NCI-H446 (cell line): ENCODE measurements at regions not wholly inside any gene's neighbourhood (a gene's known extent, or its start where the extent isn't known, plus 50 kb on each side); places are given as distances from the start of the nearest gene placed in this dataset.
"Not testable (repeated sequence)": the region's sequence is repeated elsewhere in the genome, so short reads cannot be mapped to it uniquely, and the experiment has no call there.

Experiments used
- DNase-seq, 2 experiments: peaks; one replicate each; lab custom pipeline; 2025; lab: John Stamatoyannopoulos, UW

DNA sequence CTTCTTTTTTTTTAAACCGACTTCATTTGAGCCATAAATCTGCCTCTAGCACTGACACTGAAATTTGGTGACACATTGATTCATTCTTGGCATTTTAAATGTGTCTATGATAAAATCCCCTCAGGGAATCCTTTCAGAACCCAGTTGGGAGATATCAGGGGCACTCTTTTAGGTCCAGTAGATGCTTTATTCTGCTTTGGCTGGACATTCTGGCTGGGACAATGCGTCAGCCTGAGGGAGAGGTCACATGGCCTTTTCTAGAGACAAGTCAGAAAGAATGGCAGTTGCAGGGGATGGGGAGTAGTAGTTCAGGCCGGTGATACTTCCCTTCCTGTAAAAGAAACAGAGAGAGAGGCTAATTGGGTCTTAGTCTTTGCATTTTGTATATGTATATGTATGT is 63.1 kb downstream of the TRIM43 start:
- not testable (repeated sequence) for DNase-seq

DNA sequence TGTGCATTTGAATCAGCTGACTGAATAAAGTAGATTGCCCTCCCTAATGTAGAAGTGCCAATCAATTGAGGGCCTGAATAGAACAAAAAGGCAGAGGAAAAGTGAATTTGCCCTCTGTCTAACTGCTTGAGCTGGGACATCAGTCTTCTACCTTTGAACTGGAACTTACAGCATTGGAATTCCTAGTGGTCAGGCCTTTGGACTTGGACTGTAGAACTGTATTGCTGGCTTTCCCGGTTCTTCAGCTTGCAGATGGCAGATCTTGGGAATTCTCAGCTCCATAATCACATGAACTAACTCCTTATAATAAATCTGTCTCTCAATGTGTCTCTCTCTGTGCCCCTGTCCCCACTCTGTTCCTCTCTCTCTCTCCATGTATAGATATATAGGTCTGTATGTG is 64.8 kb downstream of the TRIM43 start:
- not testable (repeated sequence) for DNase-seq

DNA sequence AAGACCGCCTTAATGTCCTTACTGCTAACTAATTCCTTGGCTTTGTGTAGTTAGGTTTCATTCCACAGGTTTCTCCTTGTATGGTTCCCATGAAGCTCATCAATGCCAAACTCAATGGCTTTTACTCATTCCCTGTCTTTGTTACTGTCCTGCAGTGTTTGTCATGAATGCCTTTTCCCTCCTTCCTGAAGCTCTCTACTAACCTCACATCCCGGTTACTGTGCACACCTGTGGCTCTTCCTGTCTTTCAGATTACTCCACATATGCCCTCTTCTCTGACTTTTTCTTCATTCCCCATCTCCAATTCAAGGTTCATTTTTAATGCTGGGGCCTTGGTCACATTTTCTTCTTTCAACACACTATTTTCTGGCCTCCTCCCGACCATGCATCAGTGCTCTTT is 66.1 kb downstream of the TRIM43 start:
- not testable (repeated sequence) for DNase-seq

DNA sequence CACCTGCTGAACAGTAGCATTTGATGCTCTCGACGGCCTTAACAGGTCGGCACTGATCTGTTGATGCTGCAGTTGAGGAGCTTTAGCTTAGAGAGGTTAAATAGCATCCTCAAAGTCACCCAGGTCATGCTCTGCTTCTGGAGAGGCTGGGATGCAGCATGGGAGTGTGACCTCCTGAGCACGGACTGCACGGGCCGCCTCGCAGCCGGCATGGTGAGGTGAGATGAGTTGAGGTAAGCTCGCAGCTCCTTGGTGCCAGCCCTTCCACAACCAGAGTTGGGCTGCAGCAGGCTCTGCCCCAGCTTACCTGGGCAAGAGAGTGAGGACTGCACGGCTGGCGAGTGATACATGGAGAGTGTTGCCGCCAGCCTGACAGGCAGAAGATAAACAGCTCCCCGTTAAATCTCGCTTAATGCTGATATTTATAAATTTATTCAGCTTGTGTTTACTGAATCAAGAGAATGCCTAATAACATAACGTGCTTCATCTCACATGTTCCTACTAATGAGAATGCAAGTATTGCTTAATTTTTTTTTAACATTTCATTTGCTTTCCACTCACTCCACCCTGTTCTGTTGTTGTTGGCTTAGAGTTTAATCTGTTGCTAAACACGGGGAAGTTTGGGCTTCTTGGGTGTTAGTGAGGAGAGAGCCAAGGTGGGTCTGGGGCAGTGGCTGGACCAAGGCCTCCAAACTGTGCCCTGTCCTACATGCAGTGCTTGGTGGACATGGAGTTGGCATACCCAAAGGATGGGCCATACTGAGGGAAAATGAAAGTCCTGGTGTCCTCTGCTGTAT is 69.2 kb downstream of the TRIM43 start:
- not testable (repeated sequence) for DNase-seq

DNA sequence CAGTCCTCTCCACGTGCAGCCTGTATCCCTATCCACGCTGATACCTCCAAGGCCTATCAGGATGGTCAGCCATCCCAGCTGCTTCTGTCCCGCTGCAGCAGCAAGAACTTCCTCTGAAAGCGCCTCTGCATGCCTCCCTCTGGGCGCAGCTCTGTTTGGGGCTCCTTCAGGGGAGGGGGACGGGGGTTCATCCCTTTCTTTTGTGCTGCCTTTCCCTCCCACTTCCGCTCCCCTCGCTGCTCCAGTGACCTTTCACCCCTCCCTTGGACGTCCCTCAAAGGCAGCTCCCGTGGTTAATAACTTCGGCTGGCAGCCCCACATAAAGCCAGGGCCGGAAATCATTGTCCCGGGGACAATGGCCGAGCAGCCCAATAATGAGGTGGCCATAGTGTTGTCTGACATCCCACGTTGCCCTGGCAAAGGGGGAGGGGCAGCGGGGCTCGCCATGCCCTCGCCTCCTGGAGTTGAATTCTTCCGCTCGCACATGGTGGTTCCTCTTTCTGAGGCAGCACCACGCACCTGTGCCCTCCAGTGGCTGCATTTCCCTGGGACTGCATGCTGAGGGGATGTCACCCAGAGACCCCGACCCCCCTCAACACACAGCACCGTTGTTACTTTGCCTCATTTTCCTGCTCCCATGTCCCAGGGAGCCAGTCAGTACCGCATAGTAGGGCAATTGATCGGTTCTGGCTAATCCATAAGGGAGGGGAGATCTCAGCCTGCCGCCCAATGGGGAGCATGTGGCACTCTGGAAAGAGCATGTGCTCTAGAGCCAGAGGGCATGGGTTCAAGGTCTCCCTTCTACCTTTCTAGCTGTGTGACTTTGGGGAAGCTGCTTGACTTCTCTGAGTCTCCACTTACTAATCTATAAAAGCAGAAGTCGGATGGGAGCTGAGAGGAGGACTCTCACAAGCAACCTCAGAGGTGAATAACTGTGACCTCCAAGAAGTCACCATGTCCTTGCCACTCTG is 72.0 kb downstream of the TRIM43 start:
- DNase-seq, result not testable (repeated sequence)

DNA sequence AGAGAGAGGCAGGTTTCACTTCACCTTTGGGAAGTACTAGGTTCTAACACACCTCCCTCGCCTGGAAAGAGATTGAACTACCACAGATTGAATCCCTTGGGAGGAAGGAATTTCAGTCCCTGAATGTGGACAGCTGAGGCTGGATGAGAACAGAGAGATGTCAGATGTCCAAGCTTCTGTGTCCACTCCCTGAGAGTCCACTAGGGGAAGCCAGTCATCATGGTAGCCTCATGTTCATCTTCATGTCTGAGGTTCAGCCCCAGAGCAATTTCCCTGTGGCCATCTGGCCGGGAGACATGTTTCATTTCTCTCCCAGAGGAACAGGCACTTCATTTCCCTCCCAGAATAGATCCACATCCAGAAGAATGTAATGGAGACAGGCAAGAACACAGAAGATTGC is 74.8 kb downstream of the TRIM43 start:
- DNase-seq, result not testable (repeated sequence)

DNA sequence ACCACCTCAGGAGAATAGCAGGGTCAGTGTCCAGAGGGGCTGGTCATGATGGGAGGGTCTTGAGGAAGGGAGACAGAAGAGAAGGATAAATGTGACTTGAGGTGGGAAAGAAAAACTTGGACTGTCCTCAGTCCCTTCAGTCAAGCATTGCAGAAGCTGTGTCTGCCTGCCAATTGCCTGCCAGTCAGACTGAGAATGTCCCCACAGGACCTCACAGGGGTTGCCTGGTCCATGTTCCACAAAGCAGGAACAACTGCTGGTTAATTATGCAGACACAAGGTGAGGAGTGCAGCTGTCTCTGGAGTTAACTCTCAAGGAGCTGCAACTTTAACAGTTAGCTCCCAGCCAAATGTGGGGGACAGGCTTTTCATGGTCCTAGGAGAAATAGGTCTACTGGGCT is 75.7 kb downstream of the TRIM43 start:
- no peak for DNase-seq

DNA sequence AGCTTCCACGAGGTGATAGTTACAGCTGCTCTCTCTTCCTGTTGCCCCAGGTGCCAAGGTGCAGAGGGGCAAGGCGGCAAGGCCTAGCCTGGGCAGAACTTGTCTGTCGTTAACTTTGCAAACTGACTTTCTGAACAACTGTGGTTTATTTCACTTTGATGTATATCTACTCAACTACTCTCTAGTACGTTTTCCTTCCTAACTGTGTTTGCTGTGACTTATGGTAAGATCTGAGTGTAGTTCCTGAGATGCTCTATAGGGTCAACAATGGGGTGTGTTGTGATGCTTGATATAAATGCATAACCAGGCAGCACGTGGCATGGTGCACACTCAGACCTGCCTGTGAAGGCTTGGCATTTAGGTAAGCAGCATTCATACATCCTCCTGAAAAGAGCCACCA is 77.1 kb downstream of the TRIM43 start:
- DNase-seq, result not testable (repeated sequence)

DNA sequence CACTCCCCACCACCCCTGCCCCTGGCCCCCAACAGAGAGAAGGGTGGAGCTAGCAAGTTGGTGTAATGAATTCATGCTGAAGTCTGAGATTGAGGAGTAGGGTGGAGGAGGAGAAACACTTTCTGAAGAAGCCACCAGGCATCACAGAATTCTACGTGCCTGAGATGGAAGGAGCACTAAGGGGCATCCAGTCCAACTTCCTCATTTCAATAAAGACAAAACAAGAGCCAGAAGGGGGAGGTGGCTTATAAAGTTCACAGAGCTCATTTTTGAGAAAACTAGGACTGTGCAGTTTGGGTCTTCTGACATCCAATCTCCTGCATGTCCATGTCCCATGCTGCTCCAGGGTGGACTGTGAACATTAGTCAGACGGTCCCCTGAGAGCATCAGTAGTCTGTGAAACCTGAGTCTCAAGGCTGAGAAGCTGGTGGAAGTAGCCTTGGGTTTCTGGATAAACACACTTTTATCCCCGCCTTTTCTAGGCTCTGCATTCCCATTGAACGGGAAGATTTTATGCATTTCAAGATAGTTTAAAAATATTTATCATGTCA is 77.7 kb downstream of the TRIM43 start:
- DNase-seq, result no peak

DNA sequence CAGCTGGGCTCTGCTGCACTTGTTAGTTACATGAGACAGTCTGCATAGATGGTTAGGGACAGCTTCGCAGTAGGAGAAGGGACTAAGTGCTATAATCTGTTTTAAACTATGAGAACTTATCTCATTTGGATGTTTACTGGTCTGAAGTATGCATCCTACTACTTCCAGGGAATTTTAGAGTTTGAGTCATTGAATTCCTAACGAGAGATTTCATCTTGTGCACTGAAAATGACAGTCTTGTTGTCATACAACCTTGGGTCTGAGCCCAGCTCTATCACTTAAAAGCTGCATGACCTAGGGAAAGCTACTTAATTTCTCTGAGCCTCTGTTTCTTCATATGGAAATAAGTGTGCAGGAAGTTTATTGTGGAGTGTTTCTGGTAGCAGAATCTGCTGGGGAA is 78.4 kb downstream of the TRIM43 start:
- DNase-seq, result no peak

DNA sequence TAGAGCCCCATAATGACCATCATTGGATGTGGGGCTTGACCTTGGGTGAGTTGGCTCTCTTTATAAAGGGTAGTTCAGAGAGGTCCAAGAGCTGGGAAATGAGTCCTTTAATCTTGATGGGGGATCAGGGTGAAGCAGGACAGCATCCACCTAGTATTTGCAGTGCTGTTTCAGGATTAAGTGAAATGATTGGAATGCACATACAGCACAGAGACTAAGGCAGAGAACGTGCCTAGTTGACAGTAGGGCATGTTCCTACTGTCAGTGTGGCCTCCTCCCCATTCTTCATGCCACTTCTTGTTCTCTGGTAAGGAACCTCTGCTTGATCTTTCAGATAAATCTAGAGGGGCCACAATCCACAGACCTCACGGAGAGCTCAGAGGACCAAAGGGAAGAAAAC is 78.9 kb downstream of the TRIM43 start:
- DNase-seq, result no peak

DNA sequence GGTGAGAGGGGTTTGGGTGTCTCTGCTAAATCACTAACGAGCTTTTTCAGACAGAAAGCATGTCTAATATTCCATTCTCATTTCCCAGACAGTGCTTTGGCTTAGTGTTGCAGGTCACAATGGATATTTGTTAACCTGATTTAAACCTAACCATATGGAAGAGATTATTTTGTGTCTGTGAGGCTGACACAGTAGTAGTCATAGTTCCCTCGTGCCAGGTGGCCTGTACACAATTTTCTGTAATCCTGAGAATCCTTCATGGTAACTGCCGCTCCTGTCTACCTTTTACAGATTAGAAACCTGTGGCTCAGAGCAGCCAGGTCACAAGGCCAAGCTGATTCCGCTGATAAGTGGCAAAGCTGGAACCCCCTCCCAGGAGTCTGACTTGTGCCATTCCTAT is 79.4 kb downstream of the TRIM43 start:
- not testable (repeated sequence) for DNase-seq

DNA sequence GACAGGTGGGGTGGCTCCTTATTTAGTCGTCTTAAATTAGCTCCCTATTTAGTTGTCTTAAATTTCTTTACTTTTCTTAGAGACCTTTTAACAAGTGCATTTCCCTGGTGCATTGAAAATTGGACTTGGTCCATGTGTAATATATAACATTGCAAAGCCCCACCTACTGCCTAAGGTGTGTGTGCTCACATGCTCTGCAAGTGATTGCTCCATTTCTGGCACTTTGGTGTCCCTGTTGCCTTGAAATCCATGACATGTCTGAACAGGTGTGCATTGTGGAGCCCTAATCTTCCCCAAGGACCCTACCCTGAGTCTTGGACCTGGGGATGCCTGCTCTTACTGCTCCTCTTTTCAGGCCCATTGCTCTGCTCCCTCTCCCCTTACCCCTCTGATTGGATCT is 80.2 kb downstream of the TRIM43 start:
- not testable (repeated sequence) for DNase-seq

DNA sequence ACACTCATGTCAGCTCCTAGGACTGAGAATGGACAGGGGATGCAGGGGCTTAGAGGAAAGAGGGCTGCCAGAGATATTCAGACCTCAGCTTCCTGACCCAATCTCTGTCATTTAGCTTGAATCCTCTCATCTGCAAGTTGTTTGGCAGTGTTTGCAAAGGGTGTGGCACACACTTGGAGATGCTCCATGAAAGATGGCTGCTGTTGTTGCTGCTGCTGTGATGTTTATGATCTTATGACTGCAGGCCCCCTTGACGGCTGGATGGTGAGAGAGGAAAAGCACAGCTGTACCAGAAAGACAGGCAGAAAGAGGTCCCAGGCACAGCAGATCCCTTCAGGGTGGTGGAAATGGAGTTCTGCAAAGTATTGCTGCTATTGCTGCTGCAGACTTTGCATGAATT is 80.7 kb downstream of the TRIM43 start:
- DNase-seq, result not testable (repeated sequence)

DNA sequence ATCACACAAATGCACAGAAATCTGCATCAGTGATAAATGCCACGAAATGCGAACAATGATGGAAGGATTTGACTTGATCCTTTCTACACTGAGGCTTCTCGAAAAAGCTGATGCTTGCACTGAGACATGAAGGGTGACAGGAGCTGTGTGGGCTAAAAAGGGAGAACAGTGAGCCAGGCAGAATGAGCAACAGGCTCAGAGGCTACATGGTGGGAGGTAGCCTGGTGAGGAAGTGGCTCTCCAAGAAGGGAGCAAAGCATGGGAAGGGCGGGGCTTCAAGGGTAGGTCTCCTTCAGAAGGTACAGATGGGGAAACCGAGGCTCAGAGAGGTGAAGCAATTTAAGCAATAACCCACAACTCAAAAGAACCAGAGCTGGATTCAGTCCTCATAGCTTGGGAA is 82.4 kb downstream of the TRIM43 start:
- DNase-seq, result no peak

DNA sequence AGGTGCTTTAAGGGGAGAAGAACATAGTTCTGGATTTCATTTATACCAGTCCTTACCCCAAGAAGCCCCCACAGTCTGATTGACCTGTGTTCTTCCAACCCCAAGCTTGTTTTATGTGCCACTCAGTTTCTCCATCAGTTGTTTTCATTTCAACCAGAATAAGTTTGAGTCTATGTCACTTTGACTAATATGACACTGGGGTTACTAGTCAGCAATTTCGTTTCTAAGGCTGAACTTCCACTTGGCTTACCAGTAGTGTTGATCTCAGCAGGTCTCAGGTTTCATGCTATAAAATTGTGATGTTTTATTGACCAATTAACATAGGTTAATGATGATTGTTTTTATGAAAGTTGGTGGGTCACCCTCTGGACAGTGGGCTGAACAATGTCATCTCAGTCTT is 84.8 kb downstream of the TRIM43 start:
- DNase-seq, result not testable (repeated sequence)

DNA sequence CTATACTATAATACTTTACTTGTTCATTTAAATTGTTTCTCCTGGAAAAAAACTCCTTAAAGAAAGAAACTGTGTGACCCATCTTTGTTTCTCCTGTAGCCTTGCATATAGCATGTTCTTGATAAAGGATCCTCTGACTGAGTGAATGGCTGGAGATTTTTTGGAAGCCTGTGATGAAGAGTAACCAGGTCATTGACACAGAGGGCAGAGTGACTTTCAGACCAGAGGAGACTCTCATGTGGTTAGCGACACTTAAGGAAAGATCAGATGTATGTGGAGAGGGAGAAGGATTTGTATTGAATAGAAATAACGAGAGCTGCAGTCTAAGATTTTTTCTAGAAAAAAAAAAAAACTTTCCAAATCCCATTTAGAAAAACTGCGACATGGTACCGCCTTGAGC is 85.5 kb downstream of the TRIM43 start:
- no peak for DNase-seq

DNA sequence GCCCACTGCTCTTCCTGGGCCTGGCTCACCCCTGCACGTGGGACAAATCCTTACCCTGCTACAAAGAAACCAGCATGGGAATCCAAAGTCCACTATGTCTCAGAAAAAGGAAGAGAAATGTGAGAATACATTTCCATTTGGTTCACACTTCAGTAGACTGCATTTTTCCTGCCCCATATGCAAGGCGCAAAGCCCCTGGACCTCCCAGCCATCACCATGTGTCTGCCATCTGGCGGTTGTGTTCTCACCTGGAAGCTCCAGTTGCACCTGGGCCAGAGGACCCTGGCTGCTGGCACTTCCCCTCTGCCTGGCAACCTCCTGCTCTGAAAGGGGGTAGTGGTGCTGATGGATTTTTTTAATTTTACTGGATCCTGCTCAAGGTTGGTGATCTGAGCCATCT is 86.0 kb downstream of the TRIM43 start:
- not testable (repeated sequence) for DNase-seq

DNA sequence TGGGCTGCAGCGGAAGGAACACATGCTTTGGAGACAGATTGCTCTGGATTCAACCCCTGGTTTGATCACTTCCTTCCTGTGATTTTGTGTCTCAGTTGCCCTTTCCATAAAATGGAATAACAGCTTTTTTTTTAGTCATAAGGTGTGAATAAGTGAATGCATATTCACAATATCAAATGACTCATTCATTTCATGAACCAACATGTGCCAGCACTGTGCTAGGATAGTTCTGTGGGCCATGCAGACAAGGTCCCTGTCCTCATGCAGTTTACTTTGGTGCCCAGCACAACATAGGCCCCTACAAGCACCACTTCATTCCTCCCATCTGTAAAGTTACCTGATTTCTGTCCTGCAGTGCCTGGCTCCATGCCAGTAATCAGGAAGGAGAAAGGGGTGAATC is 89.4 kb downstream of the TRIM43 start:
- DNase-seq, result not testable (repeated sequence)

DNA sequence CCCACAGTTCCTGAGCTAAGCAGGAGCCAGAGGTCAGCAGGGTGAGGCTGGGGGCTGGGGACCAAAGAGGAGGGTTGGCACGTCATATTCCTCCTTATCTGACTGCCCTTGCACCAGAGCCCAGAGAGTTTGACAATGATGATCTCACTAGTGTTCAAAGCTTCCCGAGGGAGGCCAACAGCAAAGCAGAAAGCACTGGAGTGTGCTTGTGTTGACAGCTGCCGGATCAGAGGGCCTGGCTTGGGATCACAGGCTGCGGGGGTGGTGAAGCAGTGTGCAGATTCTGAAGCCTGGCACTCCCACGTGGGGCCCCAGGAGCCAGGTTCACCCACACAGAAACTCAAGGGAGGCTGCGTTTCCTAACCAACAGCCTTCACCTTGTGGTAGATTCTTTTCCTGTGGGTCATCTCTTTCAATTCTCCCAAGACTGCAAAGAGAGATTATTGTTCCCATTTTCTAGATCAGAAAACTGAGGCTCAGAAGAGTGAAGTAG is 89.8 kb downstream of the TRIM43 start:
- DNase-seq, result not testable (repeated sequence)

DNA sequence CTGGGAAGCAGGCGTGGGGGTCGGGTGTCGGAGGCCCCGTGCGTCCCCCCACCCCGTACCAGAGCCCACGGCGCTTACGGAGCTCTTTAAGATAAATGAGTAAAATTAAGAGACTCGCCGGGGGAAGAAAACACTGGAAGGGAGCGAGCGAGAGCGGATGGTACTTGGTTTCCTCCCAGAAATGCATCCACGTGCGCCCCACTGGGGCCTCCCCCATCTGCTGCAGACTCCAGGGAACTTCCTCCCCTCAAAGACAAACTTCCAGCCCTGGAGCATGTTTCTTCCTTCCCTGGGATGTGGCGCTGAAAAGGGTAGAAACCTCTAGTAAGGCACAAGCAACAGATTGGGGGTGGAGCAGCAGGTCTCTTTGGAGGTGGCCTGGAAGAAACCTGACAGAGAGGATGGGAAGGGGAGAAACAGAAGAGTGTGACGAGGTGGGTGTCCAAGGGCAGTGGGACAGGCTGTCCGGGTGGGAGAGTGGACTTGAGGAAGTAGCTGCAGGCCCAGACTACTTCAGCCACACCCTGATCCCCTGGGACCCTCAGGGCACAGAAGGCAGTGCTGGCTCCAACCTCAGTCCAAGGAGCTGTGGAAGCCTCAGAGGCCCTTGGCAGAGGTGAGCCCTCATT is 91.2 kb downstream of the TRIM43 start:
- DNase-seq, result not testable (repeated sequence)

DNA sequence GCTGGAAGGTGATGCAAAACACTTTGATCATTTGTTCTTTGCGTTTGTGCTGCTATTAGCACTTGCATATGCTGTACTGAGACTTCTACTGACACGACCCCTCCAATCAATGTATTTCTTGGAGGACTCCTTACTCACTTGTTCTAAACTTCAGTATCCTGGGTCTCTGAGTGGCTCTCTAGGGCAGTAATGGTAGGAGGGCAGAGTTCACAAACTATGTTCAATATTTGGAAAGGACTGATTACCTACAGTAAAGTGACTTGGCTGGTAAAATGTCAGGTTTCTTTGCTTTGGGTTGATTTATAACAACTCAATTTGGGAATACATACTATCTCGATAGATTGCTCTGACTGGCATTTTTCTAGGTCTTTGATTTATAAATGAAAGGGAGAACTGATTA is 93.7 kb downstream of the TRIM43 start:
- DNase-seq, result no peak
